PFSK-1 (cell line): ENCODE measurements at regions not wholly inside any gene's neighbourhood (a gene's known extent, or its start where the extent isn't known, plus 50 kb on each side); places are given as distances from the start of the nearest gene placed in this dataset.

Source experiments
- FOXP2 ChIP-seq: optimal IDR thresholded peaks from 2 replicates; pipeline ENCODE3; 2011; ENCODE audit warnings: borderline replicate concordance, control low read depth, inconsistent platforms; ENCODE audit not compliant: insufficient read depth; ENCODE audit errors: extremely low read length, extremely low read depth
- POLR2AphosphoS5 ChIP-seq: IDR thresholded peaks from 2 replicates; pipeline ENCODE4 v1.6.1; 2012; ENCODE audit warnings: low read depth, mild to moderate bottlenecking, control low read depth, low read length, moderate library complexity
- SIN3A ChIP-seq: IDR thresholded peaks from 2 replicates; pipeline ENCODE4 v1.6.1; 2012; ENCODE audit warnings: mild to moderate bottlenecking, low read length, moderate library complexity, borderline replicate concordance; ENCODE audit not compliant: insufficient read depth
- TAF1 ChIP-seq: IDR thresholded peaks from 2 replicates; pipeline ENCODE4 v1.6.1; 2012; ENCODE audit warnings: low read length, control low read depth, borderline replicate concordance; ENCODE audit not compliant: insufficient read depth
- TF ChIP-seq, protein P1 (sequence below), 2 experiments: IDR thresholded peaks; 2 replicates each; pipeline versions ENCODE4 v1.6.1 to v1.8.0; 2011 to 2012; ENCODE audit warnings: low read depth in 2 of 2, low read length in 2 of 2, control low read depth in 1 of 2, inconsistent platforms in 1 of 2, mild to moderate bottlenecking in 1 of 2, moderate library complexity in 1 of 2; ENCODE audit not compliant: insufficient read depth in 1 of 2

DNA sequence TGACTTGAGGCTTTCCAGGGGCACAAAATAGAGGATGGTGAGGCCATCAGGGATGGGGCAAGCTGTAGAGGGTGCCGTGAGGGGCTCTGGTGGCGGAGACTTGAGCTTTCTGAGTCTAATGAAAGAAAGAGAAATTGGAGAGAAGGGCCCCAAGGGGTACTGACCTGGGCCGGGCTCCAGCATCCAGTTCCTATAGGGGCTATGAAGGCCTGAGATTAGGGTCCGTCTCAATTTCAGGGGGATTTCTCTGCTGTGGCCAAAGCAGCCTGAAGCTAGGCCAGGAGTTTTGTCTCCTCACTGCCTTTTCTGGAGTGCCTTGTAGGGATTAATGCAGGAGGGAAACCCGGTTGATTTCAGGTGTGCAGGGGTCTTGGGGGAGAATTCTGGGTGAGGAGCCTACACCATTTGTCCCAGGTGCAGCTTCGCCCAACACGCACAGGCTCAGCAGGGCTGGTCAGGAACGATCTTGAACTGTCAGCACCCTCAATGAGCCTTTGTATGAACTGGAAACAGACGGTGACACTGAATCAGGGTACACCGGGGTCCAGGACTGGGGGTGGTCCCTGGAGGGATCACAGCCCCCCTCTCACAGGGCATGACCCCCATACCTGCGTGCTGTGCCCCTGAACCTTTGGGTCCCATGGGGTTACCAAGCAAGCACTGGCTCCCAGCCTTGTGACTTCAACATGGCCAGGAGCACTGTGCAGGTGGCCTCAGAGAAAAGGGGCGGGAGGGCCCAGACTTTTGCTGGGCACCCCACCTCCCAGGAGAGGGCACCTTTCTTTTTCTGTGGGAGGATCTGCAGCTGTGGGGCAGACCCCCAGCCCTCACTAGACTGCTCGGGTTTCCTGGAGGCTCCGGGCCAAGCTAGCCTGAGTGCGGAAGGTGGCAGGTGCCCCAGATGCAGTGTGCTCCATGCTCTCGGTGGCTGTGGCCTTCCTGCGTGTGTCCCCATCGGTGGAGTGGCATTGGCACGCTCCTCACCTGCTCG, 122.9 kb upstream of the RET start:
- TF ChIP-seq TAF1, result no peak
- no peak for TF ChIP-seq POLR2AphosphoS5
- TF ChIP-seq SIN3A, result no peak
- TF ChIP-seq, protein P1, sequence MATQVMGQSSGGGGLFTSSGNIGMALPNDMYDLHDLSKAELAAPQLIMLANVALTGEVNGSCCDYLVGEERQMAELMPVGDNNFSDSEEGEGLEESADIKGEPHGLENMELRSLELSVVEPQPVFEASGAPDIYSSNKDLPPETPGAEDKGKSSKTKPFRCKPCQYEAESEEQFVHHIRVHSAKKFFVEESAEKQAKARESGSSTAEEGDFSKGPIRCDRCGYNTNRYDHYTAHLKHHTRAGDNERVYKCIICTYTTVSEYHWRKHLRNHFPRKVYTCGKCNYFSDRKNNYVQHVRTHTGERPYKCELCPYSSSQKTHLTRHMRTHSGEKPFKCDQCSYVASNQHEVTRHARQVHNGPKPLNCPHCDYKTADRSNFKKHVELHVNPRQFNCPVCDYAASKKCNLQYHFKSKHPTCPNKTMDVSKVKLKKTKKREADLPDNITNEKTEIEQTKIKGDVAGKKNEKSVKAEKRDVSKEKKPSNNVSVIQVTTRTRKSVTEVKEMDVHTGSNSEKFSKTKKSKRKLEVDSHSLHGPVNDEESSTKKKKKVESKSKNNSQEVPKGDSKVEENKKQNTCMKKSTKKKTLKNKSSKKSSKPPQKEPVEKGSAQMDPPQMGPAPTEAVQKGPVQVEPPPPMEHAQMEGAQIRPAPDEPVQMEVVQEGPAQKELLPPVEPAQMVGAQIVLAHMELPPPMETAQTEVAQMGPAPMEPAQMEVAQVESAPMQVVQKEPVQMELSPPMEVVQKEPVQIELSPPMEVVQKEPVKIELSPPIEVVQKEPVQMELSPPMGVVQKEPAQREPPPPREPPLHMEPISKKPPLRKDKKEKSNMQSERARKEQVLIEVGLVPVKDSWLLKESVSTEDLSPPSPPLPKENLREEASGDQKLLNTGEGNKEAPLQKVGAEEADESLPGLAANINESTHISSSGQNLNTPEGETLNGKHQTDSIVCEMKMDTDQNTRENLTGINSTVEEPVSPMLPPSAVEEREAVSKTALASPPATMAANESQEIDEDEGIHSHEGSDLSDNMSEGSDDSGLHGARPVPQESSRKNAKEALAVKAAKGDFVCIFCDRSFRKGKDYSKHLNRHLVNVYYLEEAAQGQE (IDR thresholded peaks at IDR 0.05; ENCODE audit: insufficient read depth in 1 of 2, low read depth in 2 of 2, low read length in 2 of 2), result no peak
- TF ChIP-seq FOXP2, result no peak

DNA sequence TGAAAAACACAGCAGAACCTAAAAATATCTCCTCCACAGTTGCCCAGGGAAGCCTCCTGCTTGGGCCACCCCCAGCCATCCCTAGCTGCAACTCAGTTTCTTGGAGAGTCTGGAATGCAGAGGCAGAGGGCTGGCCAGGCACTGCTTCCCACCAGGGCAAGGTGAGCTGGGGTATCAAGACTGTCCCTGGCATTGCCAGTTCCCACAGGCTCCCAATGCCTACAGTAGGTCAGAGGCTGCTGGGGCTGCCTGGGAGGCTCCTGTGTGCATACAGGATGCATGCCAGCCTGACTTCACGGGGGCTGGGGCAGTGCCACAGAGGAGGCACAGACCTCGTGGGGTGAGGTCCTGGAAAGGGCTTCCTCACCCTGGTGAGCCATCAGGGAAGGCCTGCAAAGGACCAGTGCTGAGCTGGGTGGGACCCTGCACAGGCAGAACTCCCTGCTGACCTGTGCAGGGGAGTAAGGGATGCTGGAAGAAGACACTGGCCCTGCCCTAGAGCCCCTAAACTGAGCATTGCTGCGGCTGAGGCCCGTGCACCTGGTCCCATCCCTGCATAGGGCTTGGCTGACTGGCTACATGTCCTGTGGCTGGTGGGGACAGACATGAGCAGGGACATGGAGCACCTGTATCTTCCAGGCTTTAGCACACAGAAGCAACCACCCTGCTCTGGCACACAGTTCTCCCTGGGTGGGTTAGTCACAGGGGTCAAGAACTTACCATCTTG, 121.9 kb upstream of the RET start:
- TF ChIP-seq TAF1 (no peak), SIN3A (no peak), POLR2AphosphoS5 (no peak), FOXP2 (no peak)
- TF ChIP-seq, protein P1 (IDR thresholded peaks at IDR 0.05; ENCODE audit: insufficient read depth in 1 of 2, low read depth in 2 of 2, low read length in 2 of 2), result no peak

DNA sequence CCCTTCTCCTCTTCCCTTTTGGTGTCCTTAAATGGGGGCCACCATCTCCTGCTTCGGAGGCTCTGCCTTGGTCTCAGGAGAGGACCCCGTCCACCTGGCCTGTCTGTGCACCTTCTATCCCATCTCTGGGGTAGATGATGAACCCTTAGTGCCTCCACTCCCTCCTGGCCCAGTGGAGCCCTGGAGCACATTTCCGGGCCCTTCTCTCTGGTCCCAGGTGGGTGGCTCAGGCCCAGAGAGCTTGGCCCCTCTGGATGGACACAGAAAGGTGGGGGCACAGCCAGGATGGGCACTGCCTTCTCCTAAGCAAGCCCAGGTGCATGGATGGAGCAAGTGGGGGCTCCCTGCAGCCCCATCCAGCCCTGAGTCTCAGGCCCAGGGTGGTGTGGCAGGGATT, 121.4 kb upstream of the RET start:
- TF ChIP-seq, protein P1 (IDR thresholded peaks at IDR 0.05; ENCODE audit: insufficient read depth in 1 of 2, low read depth in 2 of 2, low read length in 2 of 2), result no peak
- TF ChIP-seq FOXP2, result no peak
- no peak for TF ChIP-seq SIN3A

DNA sequence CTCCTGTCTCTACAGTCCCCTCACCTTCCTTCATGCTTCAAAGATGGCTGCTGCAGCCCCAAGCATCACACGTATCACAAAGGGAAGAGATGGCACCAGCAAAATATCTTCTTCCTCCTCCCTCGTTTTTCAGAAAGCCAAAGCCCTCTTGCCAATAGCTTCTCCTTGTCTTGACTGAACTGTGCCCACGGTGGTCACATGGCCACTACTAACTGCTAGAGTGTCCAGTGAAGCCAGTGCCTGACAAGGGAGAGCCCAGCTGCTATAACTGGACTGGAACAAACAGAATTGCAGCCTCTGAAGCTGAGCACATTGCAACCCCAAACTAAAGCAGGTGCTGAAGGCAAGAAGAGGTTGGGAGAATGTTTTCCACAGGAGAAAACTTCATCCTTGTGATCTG, 120.8 kb upstream of the RET start:
- TF ChIP-seq POLR2AphosphoS5, result no peak
- no peak for TF ChIP-seq FOXP2
- TF ChIP-seq, protein P1 (IDR thresholded peaks at IDR 0.05; ENCODE audit: insufficient read depth in 1 of 2, low read depth in 2 of 2, low read length in 2 of 2), result no peak
- TF ChIP-seq SIN3A, result no peak
- TF ChIP-seq TAF1, result no peak
